NCI-H1105 treated with DMSO at 0.1 percent for 48 hours (cell line): ENCODE measurements at regions not wholly inside any gene's neighbourhood (a gene's known extent, or its start where the extent isn't known, plus 50 kb on each side); places are given as distances from the start of the nearest gene placed in this dataset.
A peak's percentile ranks its signal among the peaks of the same experiment; 100 is the strongest.
"Not testable (repeated sequence)": the region's sequence is repeated elsewhere in the genome, so short reads cannot be mapped to it uniquely, and the experiment has no call there.

Source experiments
- DNase-seq: peaks from one replicate; lab custom pipeline; 2025; lab: John Stamatoyannopoulos, UW

DNA sequence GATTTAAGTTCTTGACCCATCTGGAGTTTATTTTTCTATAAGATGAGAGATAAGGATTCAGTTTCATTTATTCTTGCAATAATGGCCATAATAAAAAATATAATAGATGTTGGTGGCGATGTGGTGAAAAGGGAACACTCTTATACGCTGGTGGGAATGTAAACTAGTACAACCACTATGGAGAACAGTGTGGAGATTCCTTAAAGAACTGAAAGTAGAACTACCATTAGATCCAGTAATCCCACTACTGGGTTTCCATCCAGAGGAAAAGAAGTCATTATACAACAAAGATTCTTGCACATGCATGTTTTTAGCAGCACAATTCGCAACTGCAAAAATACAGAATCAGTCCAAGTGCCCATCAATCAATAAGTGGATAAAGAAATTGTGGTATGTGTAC, 1040.5 kb upstream of the GYPC start:
- DNase-seq, result no peak

DNA sequence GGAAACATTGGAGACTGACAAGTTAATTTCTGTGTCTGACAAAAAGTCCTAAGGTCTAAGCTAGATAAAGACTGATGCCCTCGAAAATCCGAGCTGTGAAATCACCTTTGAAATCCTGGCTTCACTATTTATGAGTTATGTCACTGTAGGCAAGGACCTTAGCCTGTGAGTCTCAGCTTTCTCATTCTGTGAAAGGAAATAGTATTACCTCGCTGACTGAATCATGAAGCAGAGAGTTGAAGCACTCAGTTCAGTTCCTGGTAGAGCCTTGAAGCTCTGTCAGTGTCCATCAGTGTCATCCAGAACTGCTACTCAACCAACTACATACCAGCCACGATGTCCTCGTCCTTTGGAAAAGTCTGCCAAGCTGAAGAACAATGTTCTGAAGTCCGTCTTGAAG, 1025.6 kb upstream of the GYPC start:
- no peak for DNase-seq

DNA sequence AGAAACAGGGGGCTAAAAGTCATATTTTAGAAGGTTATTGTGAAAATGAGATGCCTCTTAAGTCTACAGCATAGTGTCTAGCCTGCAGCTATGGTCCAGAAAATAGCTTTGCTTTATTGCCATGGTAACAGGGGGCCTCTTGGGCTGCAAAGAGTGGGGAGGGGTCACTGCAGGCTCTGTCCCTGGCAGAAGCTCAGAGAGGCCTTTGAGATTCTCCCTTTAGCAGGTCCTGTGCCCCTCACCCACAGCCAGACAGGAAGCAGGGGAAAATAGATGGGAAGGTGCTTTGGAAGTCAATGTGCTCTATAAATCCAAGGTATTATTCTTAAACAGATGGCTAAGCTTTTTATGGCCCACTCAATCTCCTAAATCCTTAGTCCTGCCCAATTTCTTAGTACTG, 1021.3 kb upstream of the GYPC start:
- DNase-seq, result no peak

DNA sequence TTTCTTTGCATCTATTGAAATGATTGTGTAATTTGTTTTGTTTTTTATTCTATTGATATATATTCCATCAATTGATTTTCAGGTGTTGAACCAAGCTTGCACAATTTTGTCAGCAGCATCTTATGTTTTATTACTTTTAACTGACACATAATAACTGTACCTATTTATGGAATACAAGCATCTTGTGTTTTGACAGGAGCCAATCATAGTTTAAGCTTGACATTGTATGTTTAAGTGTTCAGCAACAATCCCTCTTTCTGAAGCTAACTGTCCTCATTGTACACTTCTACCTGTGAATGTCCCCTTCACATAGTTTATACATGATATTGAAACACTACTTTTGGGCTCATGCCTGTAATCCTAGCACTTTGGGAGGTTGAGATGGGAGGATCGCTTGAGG, 1017.6 kb upstream of the GYPC start:
- no peak for DNase-seq

DNA sequence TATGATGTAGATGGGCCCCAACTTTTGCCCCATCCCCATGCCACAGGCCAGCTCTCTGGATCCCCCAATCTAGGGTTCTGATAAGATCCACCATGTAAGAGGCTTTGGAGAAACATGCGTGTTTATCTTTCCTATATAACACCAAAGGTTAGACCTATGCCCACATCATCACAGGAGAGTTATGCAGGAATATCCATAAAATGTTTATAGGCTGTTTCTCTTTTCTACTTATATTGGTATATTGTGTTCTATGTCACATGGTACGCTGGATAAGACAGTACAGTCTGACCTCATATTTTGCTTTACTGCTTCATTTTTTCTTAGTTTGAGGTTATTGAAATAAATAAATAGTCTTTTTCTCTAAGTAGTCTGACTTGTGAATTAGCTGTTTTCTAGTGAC, 1013.9 kb upstream of the GYPC start:
- DNase-seq, result no peak

DNA sequence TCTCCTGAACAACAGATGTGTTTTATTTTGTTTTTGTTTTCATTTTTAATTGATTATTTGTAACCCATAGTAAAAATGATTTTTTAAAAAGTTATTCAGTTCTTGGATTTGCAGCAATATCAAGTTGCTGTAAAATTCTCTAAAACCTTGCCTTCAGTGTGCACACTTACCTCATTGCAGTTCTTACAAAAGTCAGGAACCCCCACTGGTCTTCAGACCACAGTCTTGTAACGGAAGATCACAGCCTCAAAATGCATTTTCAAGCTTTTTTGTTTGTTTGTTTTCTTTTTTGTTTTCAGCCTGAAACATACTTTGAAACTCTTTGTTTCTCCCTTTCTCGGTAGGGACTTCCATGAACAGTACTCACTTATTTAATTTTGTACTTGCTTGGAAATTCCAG, 1012.8 kb upstream of the GYPC start:
- DNase-seq, result no peak

DNA sequence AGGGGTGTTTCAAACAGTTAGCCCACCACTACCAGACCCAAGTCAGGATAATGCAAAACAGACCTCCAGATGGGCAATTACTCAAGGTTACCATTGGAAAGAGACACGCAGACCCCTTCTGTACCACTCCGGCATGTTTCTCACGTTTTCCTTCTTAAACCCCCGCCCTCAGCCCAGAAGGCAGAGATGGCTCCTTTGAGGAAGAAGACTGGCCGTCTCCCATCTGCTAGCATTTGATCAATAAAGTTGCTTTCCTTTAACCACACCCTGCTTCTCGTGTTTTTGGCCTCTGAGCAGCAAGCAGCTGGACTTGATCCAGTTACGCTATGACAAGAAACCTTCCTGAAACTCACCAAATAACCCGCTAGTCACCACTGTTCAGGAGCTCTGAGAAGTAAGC, 1012.4 kb upstream of the GYPC start:
- no peak for DNase-seq

DNA sequence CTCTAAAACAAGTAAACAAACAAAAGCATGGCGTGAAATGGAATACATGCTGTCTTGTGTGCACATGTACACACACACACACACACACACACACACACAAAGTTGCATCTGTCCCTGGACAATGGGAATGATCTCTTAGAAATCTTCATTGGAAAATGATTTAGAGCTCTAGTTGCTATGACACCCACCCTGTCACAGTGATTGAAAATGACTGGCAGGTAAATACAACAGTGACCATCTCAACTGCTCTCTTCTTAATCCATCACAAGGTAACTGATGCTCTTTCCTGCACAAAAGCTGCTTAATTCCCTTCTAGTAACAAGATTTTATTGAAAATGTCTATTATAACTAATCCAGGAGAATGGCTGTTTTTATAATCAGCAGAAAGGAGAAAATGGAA, 1011.7 kb upstream of the GYPC start:
- DNase-seq, result peak; percentile 38

DNA sequence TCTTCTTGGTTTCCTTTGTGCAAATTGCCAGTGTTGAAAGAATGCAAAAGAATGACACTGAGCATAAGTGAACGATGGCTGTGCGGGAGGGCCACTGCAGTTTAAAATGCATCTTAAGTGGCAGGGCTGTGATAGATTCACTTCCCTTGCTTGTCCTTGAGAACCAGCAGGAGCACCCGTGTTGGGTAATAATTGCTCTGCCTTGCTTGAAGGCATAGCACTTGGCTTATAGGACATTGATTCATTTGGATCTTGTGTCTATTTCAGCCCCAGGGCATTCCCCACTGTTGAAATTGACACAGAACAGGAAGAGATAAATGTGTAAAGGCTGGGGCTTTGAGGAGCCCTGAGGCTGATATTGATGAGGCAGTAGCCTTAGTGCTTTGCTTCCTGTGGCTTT, 1003.7 kb upstream of the GYPC start:
- no peak for DNase-seq

DNA sequence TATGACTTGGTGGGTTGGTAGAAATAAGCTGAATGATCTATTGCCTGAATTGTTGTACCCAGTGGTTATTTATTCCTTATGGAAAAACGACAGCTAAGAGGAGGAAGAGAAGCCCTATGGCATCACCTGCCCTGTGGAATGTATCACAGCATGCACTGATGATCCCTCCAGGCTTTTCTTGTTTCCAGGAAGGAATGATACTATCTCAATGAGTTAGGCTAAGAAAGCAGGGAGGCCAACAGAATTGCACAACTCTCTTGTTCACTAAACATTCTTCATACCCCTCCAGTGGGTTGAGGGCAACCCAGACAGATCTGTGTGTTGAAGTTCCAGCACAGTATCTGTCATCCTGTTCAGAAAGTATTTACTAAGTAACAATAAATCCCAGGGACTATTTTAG, 1001.7 kb upstream of the GYPC start:
- no peak for DNase-seq

DNA sequence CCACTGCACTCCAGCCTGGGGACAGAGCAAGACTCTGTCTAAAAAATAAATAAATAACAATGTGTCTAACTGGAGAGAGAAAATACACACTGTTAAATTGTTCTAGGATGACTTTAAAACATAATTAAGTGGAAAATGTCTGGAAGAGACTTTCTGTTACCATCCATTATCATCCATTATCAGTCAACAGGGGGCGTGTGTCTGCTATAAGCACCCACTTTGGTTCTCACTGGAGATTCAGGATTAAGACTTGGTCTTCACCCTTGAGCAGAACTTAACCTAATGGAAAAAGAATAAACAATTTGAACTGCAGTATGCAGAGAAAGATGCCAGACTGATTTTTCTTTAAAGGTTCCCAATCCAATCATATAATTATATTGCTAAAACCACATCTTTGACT, 999.8 kb upstream of the GYPC start:
- DNase-seq, result no peak

DNA sequence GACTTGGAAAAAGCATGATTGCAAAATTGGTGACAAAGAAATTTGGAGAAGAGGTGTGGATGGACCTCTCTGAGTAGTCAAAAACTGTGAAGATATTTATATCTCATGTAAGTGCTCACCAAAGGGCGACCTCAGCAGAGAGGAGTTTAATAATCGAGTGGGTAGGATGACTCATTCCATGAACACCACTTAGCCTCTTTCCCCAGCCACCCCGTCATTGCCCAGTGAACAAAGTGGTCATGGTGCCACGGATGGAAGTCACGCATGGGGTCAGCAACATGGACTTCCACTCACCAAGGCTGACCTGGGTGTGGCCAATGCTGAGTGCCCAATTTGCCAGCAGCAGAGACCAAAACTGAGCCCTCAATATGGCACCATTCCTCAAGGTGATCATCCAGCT, 997.4 kb upstream of the GYPC start:
- no peak for DNase-seq

DNA sequence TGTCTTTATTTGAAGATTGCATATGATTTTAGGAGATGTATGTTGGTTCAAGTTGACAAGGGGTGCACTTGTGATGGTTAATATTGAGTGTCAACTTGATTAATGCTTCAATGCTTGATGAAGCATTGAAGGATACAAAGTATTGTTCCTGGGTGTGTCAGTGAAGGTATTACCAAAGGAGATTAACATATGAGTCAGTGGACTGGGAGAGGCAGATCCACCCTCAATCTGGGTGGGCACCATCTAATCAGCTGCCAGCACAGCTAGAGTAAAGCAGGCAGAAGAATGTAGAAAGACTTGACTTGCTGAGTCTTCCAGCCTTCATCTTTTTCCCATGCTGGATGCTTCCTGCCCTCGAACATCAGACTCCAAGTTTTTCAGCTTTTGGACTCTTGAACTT, 995.6 kb upstream of the GYPC start:
- not testable (repeated sequence) for DNase-seq

DNA sequence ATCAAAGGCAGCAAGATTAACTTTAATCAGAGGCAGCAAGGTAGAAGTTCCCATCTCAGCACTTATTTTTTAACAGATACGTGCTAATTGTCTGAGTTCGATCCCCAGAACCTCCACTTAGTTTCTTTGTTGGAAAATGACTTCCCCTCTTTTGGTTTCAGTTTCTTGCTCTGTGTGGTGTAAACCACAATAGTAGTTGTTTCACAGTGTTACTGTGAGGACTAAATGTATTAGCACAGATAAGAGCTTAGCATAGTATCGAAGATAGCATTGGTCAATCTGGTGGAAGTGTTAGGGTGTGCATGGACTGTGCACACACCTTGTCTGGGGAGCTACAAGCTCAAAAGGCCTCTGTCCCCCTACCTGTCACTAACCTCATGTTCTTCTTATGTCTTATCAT, 988.3 kb upstream of the GYPC start:
- DNase-seq, result no peak

DNA sequence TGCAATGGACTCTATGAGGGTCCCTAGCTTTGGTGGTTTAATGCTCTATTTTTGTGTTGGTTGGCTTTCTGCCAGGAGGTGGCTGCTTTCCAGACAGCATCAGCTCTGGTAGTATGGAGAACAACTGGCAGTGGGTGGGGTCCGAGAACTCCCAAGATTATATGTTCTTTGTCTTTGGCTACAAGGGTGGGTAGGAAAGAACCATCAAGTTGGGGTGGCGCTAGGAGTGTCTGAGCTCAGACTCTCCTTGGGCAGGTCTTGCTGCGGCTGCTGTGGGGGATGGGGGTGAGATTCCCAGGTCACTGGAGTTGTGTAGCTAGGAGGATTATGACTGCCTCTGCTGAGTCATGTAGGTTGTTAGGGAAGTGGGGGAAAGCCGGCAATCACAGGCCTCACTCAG, 976.1 kb upstream of the GYPC start:
- DNase-seq, result no peak

DNA sequence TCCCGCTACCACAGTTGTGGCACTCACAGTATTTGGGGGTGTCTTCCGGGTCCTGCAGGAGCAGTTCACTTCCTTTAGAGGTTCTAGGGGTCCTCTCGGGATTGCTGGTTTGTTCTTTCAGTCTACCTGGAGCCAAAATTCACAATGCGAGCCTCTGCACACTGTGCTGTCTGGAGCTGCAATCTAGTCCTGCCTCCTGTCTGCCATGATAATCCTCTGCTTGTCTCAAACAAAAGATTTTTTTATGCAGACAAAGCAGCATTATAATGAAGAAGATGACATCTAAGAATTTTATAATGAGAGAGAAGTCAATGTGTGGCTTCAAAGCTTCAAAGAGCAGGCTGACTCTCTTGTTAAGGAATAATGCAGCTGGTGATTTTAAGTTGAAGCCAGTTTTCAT, 975.1 kb upstream of the GYPC start:
- no peak for DNase-seq

DNA sequence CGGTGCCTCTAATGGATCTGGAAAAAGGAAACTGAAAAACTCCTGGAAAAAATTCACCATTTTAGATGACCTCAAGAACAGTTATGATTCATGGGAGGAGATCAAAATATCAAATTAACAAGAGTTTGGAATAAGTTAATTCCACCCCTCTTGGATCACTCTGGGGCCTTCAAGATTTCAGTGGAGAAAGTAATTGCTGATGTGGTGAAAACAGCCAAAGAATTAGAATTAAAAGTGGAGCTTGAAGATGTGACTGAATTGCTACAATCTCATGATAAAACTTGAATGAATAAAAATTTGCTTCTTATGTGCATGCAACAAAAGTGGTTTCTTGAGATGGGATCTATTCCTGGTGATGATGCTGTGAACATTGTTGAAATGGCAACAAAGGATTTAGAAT, 974.4 kb upstream of the GYPC start:
- DNase-seq, result no peak

DNA sequence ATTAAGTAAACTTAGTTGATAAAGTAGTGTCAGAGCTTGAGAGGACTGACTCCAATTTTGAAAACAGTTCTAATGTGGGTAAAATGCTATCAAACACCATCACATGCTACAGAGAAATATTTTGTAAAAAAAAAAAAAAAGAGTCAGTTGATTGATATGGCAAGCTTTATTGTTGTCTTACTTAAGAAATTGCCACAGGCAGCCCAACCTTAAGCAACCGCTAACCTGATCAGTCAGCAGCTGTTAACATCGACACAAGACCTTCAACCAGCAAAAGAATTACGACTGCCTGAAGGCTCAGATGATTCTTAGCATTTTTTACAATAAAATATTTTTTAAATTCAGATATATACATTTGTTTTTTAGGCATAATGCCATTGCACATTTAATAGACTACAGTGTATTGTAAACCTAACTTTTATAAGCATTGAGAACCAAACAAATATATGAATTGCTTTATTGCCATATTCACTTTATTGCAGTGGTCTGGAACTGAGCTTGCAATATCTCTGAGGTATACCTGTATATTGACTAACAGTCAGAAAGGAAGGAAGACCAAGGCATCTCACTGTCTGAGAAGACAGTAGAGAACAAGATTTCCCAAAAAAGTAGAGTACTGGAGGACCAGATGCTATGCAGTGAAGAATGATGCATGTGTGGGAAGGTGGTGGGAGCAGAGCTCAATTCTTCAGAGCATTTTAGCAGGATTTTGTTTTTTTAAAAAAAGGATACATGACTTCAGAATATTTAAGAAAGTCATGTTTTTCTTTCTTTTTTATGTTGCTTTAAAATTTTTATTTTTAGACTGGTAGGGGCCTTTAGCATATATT, 973.8 kb upstream of the GYPC start:
- no peak for DNase-seq

DNA sequence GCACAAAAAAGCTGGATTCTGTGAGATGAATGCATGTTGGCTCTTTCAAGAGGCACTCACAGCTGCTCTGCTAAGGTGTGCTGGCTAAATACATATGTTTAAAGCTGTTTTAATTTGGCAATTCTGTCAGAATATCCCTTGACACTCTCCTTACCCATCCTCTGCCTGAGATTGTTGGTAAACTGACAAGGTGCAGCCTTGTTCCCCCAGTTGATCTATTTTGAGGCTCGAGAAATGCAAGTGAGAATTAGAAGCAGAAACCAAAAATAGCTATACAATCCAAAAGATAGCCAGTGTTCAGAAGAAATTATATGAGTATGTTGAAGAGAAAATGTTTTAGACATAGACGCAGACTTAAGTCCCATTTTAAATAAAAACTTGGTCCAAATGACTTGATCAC, 971.7 kb upstream of the GYPC start:
- no peak for DNase-seq

DNA sequence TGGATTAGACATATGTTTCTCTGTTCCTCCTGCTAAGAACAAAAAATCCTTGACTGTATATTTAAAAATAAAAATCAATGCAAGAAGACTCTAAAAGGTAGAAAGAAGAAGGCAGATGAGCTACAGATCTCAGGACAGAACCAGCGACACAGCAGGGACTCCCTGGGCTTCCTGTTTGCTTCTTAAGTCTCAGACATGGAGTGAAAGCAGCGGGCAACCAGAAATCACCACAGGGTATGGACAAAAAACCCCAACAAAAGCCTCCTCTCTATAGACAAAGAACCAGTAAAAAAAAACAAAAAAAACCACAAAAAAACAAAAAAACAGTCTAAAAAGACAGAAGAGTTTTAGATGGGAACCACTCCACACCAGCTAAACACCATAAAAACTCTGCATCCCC, 971.0 kb upstream of the GYPC start:
- no peak for DNase-seq

DNA sequence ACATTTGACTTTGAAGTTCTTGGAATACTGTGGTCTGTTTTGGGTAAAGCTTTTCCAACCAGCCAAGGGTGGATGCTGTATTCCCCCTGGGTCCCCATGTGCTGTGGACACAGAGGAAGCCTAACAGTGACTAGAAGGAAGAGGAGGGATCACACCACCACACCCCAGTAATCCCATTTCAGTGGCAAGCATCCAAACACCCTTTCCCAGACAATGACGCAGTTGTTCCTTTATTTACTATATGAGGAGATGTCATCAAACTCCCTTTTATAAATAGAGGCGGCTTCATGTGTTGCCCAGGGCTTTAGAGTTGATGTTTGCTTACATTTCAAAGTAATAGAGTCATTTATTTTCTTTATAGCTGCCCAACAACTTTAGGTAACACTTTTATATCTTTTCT, 959.4 kb upstream of the GYPC start:
- DNase-seq, result no peak

DNA sequence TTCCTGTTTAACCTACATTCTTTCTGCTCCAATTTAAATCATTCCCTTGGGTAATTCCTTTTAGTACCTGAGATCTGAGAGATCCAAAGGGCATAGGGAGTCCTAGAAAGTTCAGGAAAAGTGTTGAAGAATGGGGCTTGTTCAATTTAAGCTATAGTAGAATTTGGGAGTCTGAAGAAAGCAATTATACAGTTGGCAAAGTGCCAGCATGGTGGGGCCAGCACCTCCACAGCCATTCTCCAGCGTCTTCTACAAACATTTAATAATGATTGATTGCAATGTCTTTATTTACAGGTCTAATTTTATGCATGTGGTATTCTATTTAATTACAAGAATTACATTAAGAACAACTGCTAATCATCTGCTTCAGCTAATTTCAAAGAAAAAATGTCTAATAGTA, 957.7 kb upstream of the GYPC start:
- DNase-seq, result peak; percentile 21

DNA sequence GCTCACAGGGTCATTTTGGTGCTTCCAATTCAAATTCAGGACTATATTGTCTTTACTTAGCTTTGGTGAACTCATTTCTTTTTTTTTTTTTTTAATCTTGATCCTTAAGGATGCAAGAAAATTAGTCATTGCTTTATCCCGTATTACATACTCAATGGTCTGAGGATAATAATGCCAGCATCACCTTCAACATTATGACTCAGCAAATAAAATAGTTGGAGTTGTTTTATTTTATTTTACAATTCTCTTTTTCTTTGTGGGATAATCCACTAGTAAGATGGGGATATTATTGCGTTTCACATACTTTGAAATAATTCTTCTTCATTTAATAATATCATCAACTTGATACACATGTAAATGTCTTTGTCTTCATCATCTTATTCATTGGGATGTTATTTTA, 954.9 kb upstream of the GYPC start:
- DNase-seq, result no peak

DNA sequence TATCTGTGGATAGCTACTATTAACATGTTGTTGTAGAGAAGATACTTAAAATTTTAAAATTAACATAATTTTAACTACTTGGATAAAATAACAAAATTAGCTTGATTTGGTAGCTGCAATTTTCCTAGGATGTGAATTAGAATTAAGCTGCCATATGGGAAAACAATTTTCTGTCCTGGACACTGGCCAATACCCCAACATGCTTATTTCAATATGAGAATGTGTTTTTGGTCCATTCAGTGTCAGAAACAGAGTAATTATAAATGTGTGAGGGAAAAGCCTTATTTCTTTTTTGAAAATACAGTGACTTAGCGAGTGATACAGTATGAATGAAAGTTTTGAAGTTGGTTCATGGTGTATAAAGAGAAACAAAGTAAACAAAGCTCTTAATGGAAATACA, 948.3 kb upstream of the GYPC start:
- no peak for DNase-seq

DNA sequence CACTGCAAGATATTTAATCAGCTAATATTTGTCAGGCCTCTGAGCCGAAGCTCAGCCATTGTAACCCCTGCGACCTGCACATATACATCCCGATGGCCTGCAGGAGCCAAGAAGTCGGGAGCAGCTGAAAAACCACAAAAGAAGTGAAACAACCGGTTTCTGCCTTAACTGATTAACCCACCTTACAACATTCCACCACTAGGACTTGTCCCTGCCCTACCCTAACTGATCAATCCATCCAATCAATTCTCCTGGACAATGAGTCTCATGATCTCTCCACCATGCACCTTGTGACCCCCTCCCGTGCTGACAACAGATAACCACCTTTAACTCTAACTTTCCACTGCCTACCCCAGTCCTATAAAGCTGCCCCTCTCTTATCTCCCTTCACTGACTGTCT, 945.4 kb upstream of the GYPC start:
- DNase-seq, result no peak
